HG03520 (cell line): ENCODE measurements at regions not wholly inside any gene's neighbourhood (a gene's known extent, or its start where the extent isn't known, plus 50 kb on each side); places are given as distances from the start of the nearest gene placed in this dataset.

Experiments
- ATAC-seq: cut with Tn5 transposase; IDR thresholded peaks from one replicate; pipeline ENCODE4 v1.9.1; 2021; ENCODE audit warnings: mild to moderate bottlenecking, moderate library complexity; ENCODE audit not compliant: unreplicated experiment

- no peak for ATAC-seq
Observed at GRCh38 chr16:50856991-50857390, 115.1 kb downstream of the CYLD start.

DNA sequence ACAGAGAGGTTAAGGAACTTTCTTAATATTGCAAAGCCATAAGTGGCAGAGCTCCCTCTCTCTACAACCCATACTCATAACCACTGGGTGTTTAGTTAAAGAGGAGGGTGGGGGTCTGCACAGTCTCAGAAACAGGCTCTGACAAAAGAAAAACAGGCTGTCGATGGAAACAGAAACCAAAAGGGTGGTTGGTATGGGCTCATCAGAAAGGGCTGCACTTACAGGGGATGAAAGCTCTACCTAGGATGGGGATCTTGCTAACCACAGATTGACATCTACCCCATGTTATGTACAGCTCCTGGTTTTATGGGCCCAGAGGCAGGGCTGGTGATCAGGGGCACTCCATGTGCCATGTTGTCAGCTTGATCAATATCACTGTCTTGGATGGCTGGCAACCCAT, 111.4 kb downstream of the CYLD start:
- ATAC-seq = no peak
